HEK293T (cell line): ENCODE measurements at regions not wholly inside any gene's neighbourhood (a gene's known extent, or its start where the extent isn't known, plus 50 kb on each side); places are given as distances from the start of the nearest gene placed in this dataset.
"Not testable (repeated sequence)": the region's sequence is repeated elsewhere in the genome, so short reads cannot be mapped to it uniquely, and the experiment has no call there.

Experiments
- BHLHE40 ChIP-seq: fragments of 450-650 bp; IDR thresholded peaks from 2 replicates; pipeline ENCODE4 v1.6.1; 2016; ENCODE audit warnings: mild to moderate bottlenecking, moderate library complexity, borderline replicate concordance
- ELF4 ChIP-seq: fragments of 450-650 bp; IDR thresholded peaks from 2 replicates; pipeline ENCODE4 v1.6.1; 2017; ENCODE audit warnings: antibody characterized with exemption
- FOXA1 ChIP-seq: fragments of 450-650 bp; IDR thresholded peaks from 2 replicates; pipeline ENCODE4 v1.6.1; 2016; ENCODE audit warnings: mild to moderate bottlenecking
- FOXM1 ChIP-seq: fragments of 450-650 bp; IDR thresholded peaks from 2 replicates; pipeline ENCODE4 v1.6.1; 2017; ENCODE audit warnings: mild to moderate bottlenecking, borderline replicate concordance
- L3MBTL2 ChIP-seq: fragments of 450-650 bp; conservative IDR thresholded peaks from 2 replicates; pipeline ENCODE4 v1.6.1; 2016; ENCODE audit warnings: mild to moderate bottlenecking
- SP1 ChIP-seq: fragments of 450-650 bp; IDR thresholded peaks from 2 replicates; pipeline ENCODE4 v1.6.1; 2017
- SUZ12 ChIP-seq: fragments of 450-650 bp; IDR thresholded peaks from 2 replicates; pipeline ENCODE4 v1.6.1; 2016; ENCODE audit warnings: mild to moderate bottlenecking
- TARDBP ChIP-seq: fragments of 450-650 bp; IDR thresholded peaks from 2 replicates; pipeline ENCODE4 v1.6.1; 2016

- not testable (repeated sequence) for TF ChIP-seq SUZ12, ELF4, TARDBP, BHLHE40, FOXM1, SP1, FOXA1, L3MBTL2
These were observed 191.1 kb upstream of the MEIS1 start for GRCh38 chr2:66243809-66244208.
